MV-4-11 (cell line): ENCODE measurements at regions not wholly inside any gene's neighbourhood (a gene's known extent, or its start where the extent isn't known, plus 50 kb on each side); places are given as distances from the start of the nearest gene placed in this dataset.
A peak's percentile ranks its signal among the peaks of the same experiment; 100 is the strongest.

Source experiments
- DNase-seq: peaks from one replicate; lab custom pipeline; 2025; lab: John Stamatoyannopoulos, UW

- peak; percentile 30 for DNase-seq
Observed at GRCh38 chr11:70521475-70522308, 123.4 kb downstream of the CTTN start.

GRCh38 chr11:70522309-70522592, 123.9 kb downstream of the CTTN start:
- no peak for DNase-seq

GRCh38 chr11:70522593-70523311, 124.4 kb downstream of the CTTN start:
- DNase-seq: peak; percentile 29

DNA sequence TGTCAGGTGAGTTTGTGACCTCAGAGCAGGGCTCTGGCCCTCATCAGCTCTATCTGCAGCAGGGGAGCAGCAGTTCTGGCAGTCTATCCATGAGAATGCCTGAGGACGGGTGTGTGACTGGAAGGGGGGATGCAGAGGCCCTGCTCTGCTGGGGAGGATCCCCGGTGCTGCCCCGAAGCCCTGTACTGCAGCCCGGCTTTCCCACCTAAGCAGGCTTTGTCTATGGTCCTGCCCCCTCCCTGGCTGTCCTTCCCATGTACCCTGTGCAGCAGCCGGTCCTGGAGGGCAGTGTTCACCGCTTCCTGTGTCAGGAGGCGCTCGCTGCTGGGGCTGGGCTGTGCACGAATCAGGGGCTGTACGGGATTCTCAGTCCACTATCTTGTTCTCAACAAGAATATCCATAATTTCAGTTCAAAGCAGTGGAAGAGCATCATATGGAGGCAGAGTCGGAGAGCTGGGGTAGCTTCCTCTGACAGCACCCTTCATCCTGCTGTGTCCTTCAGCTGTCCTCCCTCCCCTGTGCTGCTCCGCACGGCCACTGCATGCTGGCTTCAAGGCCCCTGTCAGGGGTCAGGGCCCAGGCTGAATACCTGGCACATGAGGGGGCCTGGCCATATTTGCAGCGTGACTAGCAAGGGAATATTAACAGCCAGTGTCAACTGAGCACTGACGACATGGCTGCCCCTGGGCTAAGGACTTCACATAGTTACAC, 125.2 kb downstream of the CTTN start:
- DNase-seq: no peak

DNA sequence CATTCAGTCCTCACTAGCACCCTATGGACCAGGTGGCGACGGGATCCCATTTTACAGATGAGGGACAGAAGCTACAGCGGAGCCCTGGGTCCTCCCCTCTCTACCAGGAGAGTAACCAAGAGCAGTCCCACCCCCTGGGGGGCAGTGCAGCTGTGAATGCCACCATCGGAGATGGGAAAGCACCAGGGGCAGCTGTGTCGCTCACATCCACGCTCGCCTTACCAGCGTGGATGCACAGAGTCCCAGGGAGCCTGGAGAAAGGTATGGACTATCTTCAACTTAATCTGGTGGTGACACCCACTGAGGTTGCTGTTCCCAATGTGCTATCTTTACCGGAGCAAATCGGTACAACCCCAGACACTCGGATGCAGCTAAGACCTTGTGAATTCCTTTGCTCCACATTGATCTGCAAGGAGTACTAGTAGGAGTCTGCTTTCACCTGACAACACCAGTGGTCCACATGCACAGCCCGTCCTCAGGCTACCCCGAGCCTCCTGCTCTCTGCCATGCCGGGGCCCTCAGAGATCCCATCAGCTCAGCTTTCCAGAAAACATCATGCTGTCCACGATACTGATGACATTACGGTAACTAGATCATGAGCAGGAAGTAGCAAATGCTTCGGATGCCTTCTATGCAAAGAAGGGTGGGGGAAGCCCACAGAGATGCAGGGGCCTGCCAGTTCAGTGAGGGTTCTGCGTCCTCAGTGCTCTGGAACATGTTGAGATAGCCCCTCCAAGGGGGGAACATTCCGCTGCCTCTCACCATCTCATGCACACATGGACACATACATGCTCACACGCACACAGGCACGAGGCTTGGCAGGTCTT, 126.0 kb downstream of the CTTN start:
- DNase-seq: no peak

- no peak for DNase-seq
Observed at GRCh38 chr11:70525006-70525405, 126.7 kb downstream of the CTTN start.

DNA sequence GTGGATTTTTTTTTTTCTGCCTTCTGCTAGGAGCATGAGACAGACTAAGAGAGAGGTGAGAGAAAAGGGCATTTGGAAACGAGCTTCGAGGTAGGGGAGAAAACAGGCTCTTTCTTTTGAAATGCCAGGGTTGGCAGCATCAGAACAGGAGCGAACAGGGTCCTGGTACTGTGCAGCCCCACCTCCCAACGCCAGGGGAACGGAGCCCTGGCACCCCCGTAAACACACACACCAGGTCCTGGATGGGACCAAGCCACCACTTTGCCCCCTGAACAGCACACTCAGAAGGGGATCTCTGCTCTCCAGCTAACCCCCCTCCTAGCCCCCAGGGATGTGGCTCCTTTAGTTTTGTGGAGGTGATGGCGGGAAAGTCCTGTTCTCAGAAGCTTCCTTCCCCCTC, 127.1 kb downstream of the CTTN start:
- DNase-seq: no peak

- DNase-seq: no peak
Observed at GRCh38 chr11:70526116-70527045, 128.1 kb downstream of the CTTN start.

GRCh38 chr11:70527046-70527395, 128.7 kb downstream of the CTTN start:
- no peak for DNase-seq

GRCh38 chr11:70527429-70528045, 129.2 kb downstream of the CTTN start:
- no peak for DNase-seq

- DNase-seq: no peak
Observed at GRCh38 chr11:70528046-70528793, 129.9 kb downstream of the CTTN start.

DNA sequence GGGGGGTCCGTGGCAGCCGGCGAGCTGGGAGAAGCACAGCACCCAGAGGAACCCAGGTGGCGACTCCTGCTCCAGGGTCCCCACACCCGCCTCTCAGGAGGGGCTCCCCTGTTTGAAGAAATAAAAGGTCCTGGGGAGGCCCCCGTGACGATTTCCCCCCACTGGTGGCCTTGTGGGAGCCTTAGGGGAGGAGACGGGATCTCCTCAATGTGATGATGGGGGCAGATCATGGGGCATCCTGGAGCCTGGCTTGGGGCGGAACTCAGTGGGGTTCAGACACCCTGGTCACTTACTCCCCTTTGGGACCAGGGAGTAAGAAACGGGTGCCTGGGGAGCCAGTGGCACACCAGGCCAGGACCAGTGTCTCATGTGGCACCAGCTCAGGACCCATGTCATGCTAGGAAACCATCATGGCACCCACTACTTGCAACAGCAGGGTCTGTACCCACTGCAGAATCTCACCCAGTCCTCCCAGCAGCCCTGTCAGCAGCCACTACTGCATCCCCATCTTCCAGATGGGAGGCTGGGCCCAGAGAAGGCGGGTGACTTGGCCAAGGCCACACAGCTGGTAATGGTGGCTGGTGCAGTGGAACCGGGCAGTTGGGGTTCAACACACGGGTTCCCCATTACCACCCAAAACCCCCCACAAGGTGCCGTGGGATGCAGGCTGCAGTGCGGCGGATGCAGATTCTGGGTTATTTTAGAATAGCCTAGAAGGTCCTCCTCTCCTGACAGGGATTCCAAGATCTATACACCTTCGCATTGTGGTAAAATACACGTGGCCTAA, 130.7 kb downstream of the CTTN start:
- no peak for DNase-seq

- DNase-seq: no peak
Observed at GRCh38 chr11:70530010-70530409, 131.7 kb downstream of the CTTN start.

DNA sequence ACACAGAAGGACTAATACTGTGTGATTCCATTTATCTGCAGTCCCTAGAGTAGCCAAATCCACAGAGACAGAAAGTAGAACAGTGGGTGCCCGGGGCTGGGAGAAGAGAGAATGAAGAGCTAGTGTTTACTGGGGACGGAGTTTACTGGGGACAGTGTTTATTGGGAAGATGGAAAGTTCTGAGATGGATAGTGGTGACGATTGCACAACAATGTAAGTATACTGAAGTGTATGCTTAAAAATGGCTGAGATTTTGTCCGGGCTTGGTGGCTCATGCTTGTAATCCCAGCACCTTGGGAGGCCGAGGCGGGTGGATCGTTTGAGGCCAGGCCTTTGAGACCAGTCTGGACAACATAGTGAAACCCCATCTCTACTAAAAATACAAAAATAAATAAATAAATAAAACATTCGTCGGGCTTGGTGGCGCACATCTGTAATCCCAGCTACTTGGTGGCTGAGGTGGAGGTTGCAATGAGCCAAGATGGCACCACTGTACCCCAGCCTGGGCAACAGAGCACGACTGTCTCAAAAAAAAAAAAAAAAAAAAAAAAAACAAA, 132.4 kb downstream of the CTTN start:
- DNase-seq: no peak

DNA sequence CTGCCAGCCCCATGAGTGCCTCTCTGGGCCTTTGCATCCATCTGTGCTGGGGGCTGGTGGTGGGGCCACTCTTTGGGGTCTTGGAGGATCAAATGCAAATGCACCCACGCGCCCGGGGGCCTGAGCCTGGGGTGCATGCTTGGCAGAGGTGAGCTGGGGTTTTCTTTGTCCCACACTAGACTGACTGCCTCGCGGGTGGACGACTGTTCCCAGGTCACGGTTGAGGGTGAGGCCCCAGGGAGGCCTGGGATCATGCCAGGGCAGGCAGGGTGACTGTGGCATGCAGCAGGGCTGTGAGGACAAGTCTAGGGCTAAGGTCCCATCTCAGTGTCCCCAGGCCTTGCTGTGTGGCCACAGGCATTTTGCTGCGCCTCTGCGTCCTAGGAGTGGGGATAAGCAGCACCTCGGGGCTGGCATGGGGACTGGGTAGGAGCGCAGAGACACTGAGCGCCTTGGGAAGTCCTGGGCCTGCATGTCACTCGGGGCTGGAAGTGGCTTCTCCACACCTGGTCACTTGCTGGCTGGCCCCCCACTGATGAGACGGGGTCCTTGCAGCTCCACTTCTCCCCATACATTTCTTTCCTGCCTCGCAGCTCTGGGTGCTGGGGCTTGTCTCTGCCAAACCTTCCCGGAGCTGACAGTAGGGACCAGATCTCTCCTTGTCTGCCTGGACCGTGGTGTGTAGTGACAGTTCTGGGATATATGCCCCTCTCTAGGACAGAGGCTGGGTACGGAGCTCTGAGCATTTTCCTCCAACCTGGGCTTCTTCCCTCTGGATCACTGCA, 133.1 kb downstream of the CTTN start:
- DNase-seq: no peak

- no peak for DNase-seq
Observed at GRCh38 chr11:70532066-70532440, 133.7 kb downstream of the CTTN start.

- no peak for DNase-seq
Observed at GRCh38 chr11:70532731-70533130, 134.4 kb downstream of the CTTN start.
